ENCODE measurements at regions not wholly inside any gene's neighbourhood (a gene's known extent, or its start where the extent isn't known, plus 50 kb on each side); places are given as distances from the start of the nearest gene placed in this dataset.

DNA sequence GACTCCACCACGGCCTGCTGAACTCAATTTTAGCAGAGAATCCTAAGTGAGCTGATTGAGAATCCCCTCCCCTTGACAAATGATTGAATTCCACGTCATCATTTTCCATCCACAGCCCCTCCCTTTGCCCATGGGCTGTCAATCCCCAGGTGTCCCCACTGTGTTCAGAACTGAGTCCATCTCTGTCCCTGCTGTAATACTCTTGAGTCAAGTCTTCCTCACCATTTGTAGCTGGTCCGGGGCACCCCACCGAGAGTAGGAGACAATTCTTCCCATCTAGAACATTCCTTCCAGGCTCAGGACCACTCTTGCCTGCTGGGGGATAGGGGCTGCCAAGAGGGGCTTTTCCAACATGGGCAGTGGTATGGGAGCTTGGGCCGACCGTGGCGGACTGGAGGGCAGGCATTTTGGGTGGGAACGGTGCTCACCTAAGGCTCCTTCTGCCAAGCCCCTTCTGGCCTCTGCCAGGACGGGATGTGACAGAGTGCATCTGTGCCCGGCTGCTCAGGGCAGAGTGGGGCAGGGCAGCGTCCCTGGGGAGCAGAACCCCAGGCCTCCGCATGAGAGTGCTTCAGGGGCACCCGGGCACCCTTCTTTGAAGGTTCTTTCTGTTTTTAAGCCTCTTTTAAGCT, 218.1 kb upstream of the RTL1 start (continued):
- TF ChIP-seq, protein P1, sequence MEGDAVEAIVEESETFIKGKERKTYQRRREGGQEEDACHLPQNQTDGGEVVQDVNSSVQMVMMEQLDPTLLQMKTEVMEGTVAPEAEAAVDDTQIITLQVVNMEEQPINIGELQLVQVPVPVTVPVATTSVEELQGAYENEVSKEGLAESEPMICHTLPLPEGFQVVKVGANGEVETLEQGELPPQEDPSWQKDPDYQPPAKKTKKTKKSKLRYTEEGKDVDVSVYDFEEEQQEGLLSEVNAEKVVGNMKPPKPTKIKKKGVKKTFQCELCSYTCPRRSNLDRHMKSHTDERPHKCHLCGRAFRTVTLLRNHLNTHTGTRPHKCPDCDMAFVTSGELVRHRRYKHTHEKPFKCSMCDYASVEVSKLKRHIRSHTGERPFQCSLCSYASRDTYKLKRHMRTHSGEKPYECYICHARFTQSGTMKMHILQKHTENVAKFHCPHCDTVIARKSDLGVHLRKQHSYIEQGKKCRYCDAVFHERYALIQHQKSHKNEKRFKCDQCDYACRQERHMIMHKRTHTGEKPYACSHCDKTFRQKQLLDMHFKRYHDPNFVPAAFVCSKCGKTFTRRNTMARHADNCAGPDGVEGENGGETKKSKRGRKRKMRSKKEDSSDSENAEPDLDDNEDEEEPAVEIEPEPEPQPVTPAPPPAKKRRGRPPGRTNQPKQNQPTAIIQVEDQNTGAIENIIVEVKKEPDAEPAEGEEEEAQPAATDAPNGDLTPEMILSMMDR (conservative IDR thresholded peaks at IDR 0.05; ENCODE audit: low read depth in 2 of 2) = no peak

DNA sequence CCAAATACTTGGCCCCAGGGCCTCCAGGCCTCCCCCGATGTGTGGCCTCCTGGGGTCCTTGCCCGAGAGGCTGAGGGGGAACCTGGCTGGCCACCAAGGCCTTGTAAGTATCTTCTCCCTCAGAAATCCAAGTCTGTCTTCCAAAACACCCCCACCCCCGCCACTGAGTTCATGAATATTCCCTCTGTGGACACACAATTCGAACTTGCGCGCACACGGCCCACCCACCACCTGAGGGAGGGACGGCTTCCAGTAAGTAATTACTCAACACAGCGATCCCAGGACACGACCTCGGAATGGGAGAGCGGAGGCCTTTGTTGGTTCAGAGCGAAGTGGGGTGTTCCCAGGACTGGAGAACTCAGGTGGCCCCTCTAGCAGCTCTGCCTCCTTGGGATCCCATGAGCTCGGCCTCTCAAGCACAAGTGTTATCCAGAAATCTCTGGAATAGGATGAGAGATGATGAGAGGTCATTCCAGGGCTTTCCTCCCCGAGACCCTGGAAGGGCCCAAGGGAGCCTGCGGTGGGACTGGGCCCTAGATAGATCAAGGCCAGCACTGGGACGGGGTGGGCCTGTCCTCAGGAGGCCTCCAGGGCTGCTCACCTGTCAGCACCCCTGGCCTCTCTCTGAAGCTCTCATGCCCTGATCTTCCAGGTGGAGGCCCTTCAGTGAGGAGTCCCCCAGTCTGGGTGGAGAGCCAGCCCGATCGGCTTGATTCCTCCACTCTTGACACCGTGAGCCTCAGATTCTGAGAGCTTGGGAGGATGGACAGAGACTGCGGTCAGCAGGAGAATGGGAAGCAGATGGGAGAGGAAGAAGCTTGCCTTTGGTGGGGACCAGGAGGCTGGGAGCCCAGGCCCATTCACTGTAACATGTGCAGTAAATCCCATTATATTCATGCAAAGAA, 219.0 kb upstream of the RTL1 start:
- Mint-ChIP-seq H3K27ac (no peak overlapping the region), H3K9me3 (no peaks in the 10 kb centered on the region; the same call in 1 of the 3 replicates), H3K4me1 (peaks cover 4% of the 10 kb centered on the region; the same call in 2 of the 3 replicates), H3K4me3 (no peak overlapping the region), H3K36me3 (ENCODE audit: low read depth) (no peaks in the 10 kb centered on the region), H3K27me3 (ENCODE audit: insufficient read depth, low read depth, poor library complexity) (peaks cover 7% of the 10 kb centered on the region)
- Histone ChIP-seq H3K4me2 (no peak overlapping the region), H2AFZ (no peak overlapping the region), H3K27me3 (ENCODE audit: insufficient read depth) (no peaks in the 10 kb centered on the region), H3K36me3 (ENCODE audit: insufficient read depth) (no peaks in the 10 kb centered on the region), H3K79me2 (replicated peaks; ENCODE audit: insufficient read depth) (no peaks in the 10 kb centered on the region), H3K4me1 (ENCODE audit: insufficient read depth) (no peaks in the 10 kb centered on the region), H4K20me1 (replicated peaks; ENCODE audit: insufficient read depth) (no peaks in the 10 kb centered on the region), H3K27ac (ENCODE audit: low read depth) (no peak overlapping the region), H3K9me2 (ENCODE audit: insufficient read depth) (peaks cover 5% of the 10 kb centered on the region; the same call in 1 of the 2 replicates), H3F3A (replicated peaks; ENCODE audit: low read depth) (no peaks in the 10 kb centered on the region), H3K4me3 (no peak overlapping the region)
- ATAC-seq = no peak
- no peak for DNase-seq (ENCODE audit: low spot score)
- TF ChIP-seq POLR2AphosphoS5 (IDR thresholded peaks at IDR 0.05; ENCODE audit: low read depth) = no peak
- TF ChIP-seq ZNF331 (CRISPR knock-in tag; IDR thresholded peaks at IDR 0.05; ENCODE audit: low read depth) = no peak
- TF ChIP-seq, protein P2, sequence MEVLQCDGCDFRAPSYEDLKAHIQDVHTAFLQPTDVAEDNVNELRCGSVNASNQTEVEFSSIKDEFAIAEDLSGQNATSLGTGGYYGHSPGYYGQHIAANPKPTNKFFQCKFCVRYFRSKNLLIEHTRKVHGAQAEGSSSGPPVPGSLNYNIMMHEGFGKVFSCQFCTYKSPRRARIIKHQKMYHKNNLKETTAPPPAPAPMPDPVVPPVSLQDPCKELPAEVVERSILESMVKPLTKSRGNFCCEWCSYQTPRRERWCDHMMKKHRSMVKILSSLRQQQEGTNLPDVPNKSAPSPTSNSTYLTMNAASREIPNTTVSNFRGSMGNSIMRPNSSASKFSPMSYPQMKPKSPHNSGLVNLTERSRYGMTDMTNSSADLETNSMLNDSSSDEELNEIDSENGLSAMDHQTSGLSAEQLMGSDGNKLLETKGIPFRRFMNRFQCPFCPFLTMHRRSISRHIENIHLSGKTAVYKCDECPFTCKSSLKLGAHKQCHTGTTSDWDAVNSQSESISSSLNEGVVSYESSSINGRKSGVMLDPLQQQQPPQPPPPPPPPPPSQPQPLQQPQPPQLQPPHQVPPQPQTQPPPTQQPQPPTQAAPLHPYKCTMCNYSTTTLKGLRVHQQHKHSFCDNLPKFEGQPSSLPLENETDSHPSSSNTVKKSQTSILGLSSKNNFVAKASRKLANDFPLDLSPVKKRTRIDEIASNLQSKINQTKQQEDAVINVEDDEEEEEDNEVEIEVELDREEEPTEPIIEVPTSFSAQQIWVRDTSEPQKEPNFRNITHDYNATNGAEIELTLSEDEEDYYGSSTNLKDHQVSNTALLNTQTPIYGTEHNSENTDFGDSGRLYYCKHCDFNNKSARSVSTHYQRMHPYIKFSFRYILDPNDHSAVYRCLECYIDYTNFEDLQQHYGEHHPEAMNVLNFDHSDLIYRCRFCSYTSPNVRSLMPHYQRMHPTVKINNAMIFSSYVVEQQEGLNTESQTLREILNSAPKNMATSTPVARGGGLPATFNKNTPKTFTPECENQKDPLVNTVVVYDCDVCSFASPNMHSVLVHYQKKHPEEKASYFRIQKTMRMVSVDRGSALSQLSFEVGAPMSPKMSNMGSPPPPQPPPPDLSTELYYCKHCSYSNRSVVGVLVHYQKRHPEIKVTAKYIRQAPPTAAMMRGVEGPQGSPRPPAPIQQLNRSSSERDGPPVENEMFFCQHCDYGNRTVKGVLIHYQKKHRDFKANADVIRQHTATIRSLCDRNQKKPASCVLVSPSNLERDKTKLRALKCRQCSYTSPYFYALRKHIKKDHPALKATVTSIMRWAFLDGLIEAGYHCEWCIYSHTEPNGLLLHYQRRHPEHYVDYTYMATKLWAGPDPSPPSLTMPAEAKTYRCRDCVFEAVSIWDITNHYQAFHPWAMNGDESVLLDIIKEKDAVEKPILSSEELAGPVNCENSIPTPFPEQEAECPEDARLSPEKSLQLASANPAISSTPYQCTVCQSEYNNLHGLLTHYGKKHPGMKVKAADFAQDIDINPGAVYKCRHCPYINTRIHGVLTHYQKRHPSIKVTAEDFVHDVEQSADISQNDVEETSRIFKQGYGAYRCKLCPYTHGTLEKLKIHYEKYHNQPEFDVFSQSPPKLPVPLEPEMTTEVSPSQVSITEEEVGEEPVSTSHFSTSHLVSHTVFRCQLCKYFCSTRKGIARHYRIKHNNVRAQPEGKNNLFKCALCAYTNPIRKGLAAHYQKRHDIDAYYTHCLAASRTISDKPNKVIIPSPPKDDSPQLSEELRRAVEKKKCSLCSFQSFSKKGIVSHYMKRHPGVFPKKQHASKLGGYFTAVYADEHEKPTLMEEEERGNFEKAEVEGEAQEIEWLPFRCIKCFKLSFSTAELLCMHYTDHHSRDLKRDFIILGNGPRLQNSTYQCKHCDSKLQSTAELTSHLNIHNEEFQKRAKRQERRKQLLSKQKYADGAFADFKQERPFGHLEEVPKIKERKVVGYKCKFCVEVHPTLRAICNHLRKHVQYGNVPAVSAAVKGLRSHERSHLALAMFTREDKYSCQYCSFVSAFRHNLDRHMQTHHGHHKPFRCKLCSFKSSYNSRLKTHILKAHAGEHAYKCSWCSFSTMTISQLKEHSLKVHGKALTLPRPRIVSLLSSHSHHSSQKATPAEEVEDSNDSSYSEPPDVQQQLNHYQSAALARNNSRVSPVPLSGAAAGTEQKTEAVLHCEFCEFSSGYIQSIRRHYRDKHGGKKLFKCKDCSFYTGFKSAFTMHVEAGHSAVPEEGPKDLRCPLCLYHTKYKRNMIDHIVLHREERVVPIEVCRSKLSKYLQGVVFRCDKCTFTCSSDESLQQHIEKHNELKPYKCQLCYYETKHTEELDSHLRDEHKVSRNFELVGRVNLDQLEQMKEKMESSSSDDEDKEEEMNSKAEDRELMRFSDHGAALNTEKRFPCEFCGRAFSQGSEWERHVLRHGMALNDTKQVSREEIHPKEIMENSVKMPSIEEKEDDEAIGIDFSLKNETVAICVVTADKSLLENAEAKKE (CRISPR knock-in tag; IDR thresholded peaks at IDR 0.05) = no peak
- no peak for TF ChIP-seq EZH2 (IDR thresholded peaks at IDR 0.05; ENCODE audit: low read depth, unreplicated experiment)
- no peak for TF ChIP-seq CREB1 (CRISPR knock-in tag; IDR thresholded peaks at IDR 0.05; ENCODE audit: low read depth)
- TF ChIP-seq STAT1 (IDR thresholded peaks at IDR 0.05; ENCODE audit: unreplicated experiment) = no peak
- TF ChIP-seq, protein P3, sequence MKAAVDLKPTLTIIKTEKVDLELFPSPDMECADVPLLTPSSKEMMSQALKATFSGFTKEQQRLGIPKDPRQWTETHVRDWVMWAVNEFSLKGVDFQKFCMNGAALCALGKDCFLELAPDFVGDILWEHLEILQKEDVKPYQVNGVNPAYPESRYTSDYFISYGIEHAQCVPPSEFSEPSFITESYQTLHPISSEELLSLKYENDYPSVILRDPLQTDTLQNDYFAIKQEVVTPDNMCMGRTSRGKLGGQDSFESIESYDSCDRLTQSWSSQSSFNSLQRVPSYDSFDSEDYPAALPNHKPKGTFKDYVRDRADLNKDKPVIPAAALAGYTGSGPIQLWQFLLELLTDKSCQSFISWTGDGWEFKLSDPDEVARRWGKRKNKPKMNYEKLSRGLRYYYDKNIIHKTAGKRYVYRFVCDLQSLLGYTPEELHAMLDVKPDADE (IDR thresholded peaks at IDR 0.05) = no peak
- TF ChIP-seq, protein P1 (conservative IDR thresholded peaks at IDR 0.05; ENCODE audit: low read depth in 2 of 2) = no peak
- TF ChIP-seq EZH2phosphoT487 (IDR thresholded peaks at IDR 0.05; ENCODE audit: unreplicated experiment) = no peak
